Neural crest cell (in vitro differentiated cells): ENCODE measurements at regions not wholly inside any gene's neighbourhood (a gene's known extent, or its start where the extent isn't known, plus 50 kb on each side); places are given as distances from the start of the nearest gene placed in this dataset.

Experiments
- DNase-seq: peaks from one replicate; pipeline ENCODE4 v3.0.0; 2021; ENCODE audit warnings: low read depth, mixed read lengths, low spot score
- H3K27ac Mint-ChIP-seq: one replicate; pipeline ENCODE4 v1.8.0; 2021; ENCODE audit warnings: mild to moderate bottlenecking, mixed read lengths; ENCODE audit not compliant: unreplicated experiment
- H3K27me3 Mint-ChIP-seq: 2 replicates; pipeline ENCODE4 v1.8.0; 2021; ENCODE audit warnings: low read depth, mild to moderate bottlenecking, mixed read lengths
- H3K36me3 Mint-ChIP-seq: 2 replicates; pipeline ENCODE4 v1.8.0; 2021; ENCODE audit warnings: low read depth, mild to moderate bottlenecking, mixed read lengths
- H3K4me1 Mint-ChIP-seq: 2 replicates; pipeline ENCODE4 v1.8.0; 2021; ENCODE audit warnings: mixed read lengths
- H3K4me3 Mint-ChIP-seq: one replicate; pipeline ENCODE4 v1.8.0; 2021; ENCODE audit warnings: mild to moderate bottlenecking, mixed read lengths
- H3K9me3 Mint-ChIP-seq: 2 replicates; pipeline ENCODE4 v1.8.0; 2021; ENCODE audit warnings: mixed read lengths
- TF ChIP-seq, protein P1 (sequence below): fragments of 200-600 bp; sonication (generic); conservative IDR thresholded peaks from 2 replicates; pipeline ENCODE4 v1.5.0; 2021; ENCODE audit warnings: antibody characterized with exemption, mild to moderate bottlenecking

GRCh38 chr2:76019128-76019527 lies 308.4 kb upstream of the GCFC2 start:
- Mint-ChIP-seq H3K4me3 (no peak overlapping the region), H3K36me3 (peaks cover under 1% of the 10 kb centered on the region), H3K27me3 (no peaks in the 10 kb centered on the region), H3K27ac (no peak overlapping the region), H3K9me3 (peaks cover under 1% of the 10 kb centered on the region), H3K4me1 (peaks cover 40% of the 10 kb centered on the region)
- no peak for DNase-seq
- TF ChIP-seq, protein P1, sequence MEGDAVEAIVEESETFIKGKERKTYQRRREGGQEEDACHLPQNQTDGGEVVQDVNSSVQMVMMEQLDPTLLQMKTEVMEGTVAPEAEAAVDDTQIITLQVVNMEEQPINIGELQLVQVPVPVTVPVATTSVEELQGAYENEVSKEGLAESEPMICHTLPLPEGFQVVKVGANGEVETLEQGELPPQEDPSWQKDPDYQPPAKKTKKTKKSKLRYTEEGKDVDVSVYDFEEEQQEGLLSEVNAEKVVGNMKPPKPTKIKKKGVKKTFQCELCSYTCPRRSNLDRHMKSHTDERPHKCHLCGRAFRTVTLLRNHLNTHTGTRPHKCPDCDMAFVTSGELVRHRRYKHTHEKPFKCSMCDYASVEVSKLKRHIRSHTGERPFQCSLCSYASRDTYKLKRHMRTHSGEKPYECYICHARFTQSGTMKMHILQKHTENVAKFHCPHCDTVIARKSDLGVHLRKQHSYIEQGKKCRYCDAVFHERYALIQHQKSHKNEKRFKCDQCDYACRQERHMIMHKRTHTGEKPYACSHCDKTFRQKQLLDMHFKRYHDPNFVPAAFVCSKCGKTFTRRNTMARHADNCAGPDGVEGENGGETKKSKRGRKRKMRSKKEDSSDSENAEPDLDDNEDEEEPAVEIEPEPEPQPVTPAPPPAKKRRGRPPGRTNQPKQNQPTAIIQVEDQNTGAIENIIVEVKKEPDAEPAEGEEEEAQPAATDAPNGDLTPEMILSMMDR = no peak

- H3K27me3 Mint-ChIP-seq = no peaks in the 10 kb centered on the region
- peaks cover 31% of the 10 kb centered on the region for H3K4me1 Mint-ChIP-seq
- no peaks in the 10 kb centered on the region for H3K9me3 Mint-ChIP-seq
- H3K36me3 Mint-ChIP-seq = peaks cover 2% of the 10 kb centered on the region
- TF ChIP-seq, protein P1 = no peak
- DNase-seq = no peak
- no peak overlapping the region for H3K4me3 Mint-ChIP-seq
- H3K27ac Mint-ChIP-seq = peak overlapping the region; percentile 94
These were observed 298.8 kb upstream of the GCFC2 start for GRCh38 chr2:76009484-76009883.

- no peaks in the 10 kb centered on the region for H3K27me3 Mint-ChIP-seq
- peaks cover 2% of the 10 kb centered on the region for H3K36me3 Mint-ChIP-seq
- TF ChIP-seq, protein P1 = no peak
- H3K27ac Mint-ChIP-seq = peak overlapping the region; percentile 72
- no peaks in the 10 kb centered on the region for H3K9me3 Mint-ChIP-seq
- DNase-seq = no peak
- peak overlapping the region; percentile 27 for H3K4me3 Mint-ChIP-seq
- peaks cover 31% of the 10 kb centered on the region for H3K4me1 Mint-ChIP-seq
These were observed 297.4 kb upstream of the GCFC2 start for GRCh38 chr2:76008001-76008702.

GRCh38 chr2:76000425-76000824 lies 289.7 kb upstream of the GCFC2 start:
- TF ChIP-seq, protein P1 = no peak
- peaks cover 6% of the 10 kb centered on the region for H3K36me3 Mint-ChIP-seq
- no peak overlapping the region for H3K27ac Mint-ChIP-seq
- H3K4me1 Mint-ChIP-seq = no peaks in the 10 kb centered on the region
- H3K27me3 Mint-ChIP-seq = no peaks in the 10 kb centered on the region
- DNase-seq = no peak
- H3K9me3 Mint-ChIP-seq = peaks cover 11% of the 10 kb centered on the region
- H3K4me3 Mint-ChIP-seq = no peak overlapping the region

GRCh38 chr2:75998451-75998850 lies 287.7 kb upstream of the GCFC2 start:
- DNase-seq = no peak
- TF ChIP-seq, protein P1 = no peak
- H3K9me3 Mint-ChIP-seq = peaks cover 17% of the 10 kb centered on the region
- H3K27me3 Mint-ChIP-seq = no peaks in the 10 kb centered on the region
- peaks cover 11% of the 10 kb centered on the region for H3K36me3 Mint-ChIP-seq
- H3K4me1 Mint-ChIP-seq = no peaks in the 10 kb centered on the region
- no peak overlapping the region for H3K4me3 Mint-ChIP-seq
- no peak overlapping the region for H3K27ac Mint-ChIP-seq
